ENCODE measurements at regions not wholly inside any gene's neighbourhood (a gene's known extent, or its start where the extent isn't known, plus 50 kb on each side); places are given as distances from the start of the nearest gene placed in this dataset.

DNA sequence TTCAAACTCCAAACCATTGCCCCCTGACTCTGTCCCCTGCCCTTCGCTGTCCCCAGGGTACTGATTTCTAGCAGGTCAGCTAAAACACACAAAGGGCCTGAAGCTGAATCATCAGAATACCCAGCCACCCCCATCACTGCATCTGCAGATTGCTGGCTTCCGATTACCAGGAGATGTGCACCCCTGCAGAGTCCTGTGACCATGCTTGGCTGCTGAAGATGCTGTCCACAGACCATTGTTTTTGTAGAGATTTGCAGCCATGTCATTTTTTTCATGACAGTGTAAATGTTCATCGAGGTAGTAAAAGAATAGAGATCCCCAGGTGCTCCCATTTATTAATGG is 463.3 kb downstream of the STK39 start:
- Histone ChIP-seq H3K9me2 (no peaks in the 10 kb centered on the region), H3K4me1 (ENCODE audit: control insufficient read depth in 1 of 2, insufficient read depth in 2 of 2, low read depth in 1 of 2, low read length in 1 of 2) (peaks cover 0 to 18% of the 10 kb centered on the region in 2 experiments; a peak in 2 of 4 replicates), H3K36me3 (replicated peaks in 1 of 2; ENCODE audit: control insufficient read depth in 1 of 2, insufficient read depth in 2 of 2, low read length in 1 of 2) (no peaks in the 10 kb centered on the region), H3F3A (replicated peaks; ENCODE audit: insufficient read depth) (no peaks in the 10 kb centered on the region), H3K9ac (no peak overlapping the region), H3K27ac (ENCODE audit: low read depth in 2 of 2, low read length in 1 of 2) (no peak overlapping the region), H3K4me2 (no peak overlapping the region), H2AFZ (ENCODE audit: low read depth) (no peak overlapping the region), H3K4me3 (ENCODE audit: low read depth in 2 of 2, low read length in 1 of 2) (no peak overlapping the region), H4K20me1 (ENCODE audit: insufficient read depth) (no peaks in the 10 kb centered on the region), H3K9me3 (no peaks in the 10 kb centered on the region), H3K79me2 (ENCODE audit: insufficient read depth) (no peaks in the 10 kb centered on the region), H3K27me3 (ENCODE audit: insufficient read depth) (no peaks in the 10 kb centered on the region)
- ChIA-PET POLR2A (no interaction called here), CTCF (no interaction called here)
- DNase-seq = no peak
- WGBS (ENCODE audit: low lambda C conversion rate) = 42% methylated on average over 3 of the region's 3 CpGs
- TF ChIP-seq EP300 (IDR thresholded peaks at IDR 0.05; ENCODE audit: borderline replicate concordance in 1 of 2, low read depth in 1 of 2, low read length in 1 of 2) (no peak), GABPA (IDR thresholded peaks at IDR 0.05; ENCODE audit: low read depth) (no peak), ELF1 (IDR thresholded peaks at IDR 0.05) (no peak), GATA2 (CRISPR knock-in tag; IDR thresholded peaks at IDR 0.05) (no peak), TCF12 (IDR thresholded peaks at IDR 0.05) (no peak), TAF1 (IDR thresholded peaks at IDR 0.05; ENCODE audit: borderline replicate concordance, low read depth, low read length) (no peak), RCOR1 (IDR thresholded peaks at IDR 0.05; ENCODE audit: low read length) (no peak), FOXM1 (IDR thresholded peaks at IDR 0.05; ENCODE audit: low read depth) (no peak)
- TF ChIP-seq, protein P1, sequence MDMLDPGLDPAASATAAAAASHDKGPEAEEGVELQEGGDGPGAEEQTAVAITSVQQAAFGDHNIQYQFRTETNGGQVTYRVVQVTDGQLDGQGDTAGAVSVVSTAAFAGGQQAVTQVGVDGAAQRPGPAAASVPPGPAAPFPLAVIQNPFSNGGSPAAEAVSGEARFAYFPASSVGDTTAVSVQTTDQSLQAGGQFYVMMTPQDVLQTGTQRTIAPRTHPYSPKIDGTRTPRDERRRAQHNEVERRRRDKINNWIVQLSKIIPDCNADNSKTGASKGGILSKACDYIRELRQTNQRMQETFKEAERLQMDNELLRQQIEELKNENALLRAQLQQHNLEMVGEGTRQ (IDR thresholded peaks at IDR 0.05; ENCODE audit: borderline replicate concordance, low read depth, low read length) = no peak
- TF ChIP-seq, protein P2, sequence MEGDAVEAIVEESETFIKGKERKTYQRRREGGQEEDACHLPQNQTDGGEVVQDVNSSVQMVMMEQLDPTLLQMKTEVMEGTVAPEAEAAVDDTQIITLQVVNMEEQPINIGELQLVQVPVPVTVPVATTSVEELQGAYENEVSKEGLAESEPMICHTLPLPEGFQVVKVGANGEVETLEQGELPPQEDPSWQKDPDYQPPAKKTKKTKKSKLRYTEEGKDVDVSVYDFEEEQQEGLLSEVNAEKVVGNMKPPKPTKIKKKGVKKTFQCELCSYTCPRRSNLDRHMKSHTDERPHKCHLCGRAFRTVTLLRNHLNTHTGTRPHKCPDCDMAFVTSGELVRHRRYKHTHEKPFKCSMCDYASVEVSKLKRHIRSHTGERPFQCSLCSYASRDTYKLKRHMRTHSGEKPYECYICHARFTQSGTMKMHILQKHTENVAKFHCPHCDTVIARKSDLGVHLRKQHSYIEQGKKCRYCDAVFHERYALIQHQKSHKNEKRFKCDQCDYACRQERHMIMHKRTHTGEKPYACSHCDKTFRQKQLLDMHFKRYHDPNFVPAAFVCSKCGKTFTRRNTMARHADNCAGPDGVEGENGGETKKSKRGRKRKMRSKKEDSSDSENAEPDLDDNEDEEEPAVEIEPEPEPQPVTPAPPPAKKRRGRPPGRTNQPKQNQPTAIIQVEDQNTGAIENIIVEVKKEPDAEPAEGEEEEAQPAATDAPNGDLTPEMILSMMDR (IDR thresholded peaks at IDR 0.05) = no peak
- TF ChIP-seq, protein P3, sequence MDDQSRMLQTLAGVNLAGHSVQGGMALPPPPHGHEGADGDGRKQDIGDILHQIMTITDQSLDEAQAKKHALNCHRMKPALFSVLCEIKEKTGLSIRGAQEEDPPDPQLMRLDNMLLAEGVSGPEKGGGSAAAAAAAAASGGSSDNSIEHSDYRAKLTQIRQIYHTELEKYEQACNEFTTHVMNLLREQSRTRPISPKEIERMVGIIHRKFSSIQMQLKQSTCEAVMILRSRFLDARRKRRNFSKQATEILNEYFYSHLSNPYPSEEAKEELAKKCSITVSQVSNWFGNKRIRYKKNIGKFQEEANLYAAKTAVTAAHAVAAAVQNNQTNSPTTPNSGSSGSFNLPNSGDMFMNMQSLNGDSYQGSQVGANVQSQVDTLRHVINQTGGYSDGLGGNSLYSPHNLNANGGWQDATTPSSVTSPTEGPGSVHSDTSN (IDR thresholded peaks at IDR 0.05) = no peak
- TF ChIP-seq, protein P4, sequence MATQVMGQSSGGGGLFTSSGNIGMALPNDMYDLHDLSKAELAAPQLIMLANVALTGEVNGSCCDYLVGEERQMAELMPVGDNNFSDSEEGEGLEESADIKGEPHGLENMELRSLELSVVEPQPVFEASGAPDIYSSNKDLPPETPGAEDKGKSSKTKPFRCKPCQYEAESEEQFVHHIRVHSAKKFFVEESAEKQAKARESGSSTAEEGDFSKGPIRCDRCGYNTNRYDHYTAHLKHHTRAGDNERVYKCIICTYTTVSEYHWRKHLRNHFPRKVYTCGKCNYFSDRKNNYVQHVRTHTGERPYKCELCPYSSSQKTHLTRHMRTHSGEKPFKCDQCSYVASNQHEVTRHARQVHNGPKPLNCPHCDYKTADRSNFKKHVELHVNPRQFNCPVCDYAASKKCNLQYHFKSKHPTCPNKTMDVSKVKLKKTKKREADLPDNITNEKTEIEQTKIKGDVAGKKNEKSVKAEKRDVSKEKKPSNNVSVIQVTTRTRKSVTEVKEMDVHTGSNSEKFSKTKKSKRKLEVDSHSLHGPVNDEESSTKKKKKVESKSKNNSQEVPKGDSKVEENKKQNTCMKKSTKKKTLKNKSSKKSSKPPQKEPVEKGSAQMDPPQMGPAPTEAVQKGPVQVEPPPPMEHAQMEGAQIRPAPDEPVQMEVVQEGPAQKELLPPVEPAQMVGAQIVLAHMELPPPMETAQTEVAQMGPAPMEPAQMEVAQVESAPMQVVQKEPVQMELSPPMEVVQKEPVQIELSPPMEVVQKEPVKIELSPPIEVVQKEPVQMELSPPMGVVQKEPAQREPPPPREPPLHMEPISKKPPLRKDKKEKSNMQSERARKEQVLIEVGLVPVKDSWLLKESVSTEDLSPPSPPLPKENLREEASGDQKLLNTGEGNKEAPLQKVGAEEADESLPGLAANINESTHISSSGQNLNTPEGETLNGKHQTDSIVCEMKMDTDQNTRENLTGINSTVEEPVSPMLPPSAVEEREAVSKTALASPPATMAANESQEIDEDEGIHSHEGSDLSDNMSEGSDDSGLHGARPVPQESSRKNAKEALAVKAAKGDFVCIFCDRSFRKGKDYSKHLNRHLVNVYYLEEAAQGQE (IDR thresholded peaks at IDR 0.05; ENCODE audit: low read depth, low read length) = no peak

Data from SK-N-SH (cell line).